K562 (cell line): ENCODE measurements at regions not wholly inside any gene's neighbourhood (a gene's known extent, or its start where the extent isn't known, plus 50 kb on each side); places are given as distances from the start of the nearest gene placed in this dataset.

Source experiments
- ATAC-seq: fragments of 200-7000 bp; cut with Tn5 transposase; 3 replicates; pipeline ENCODE4 v1.9.1; 2020; ENCODE audit warnings: moderate library complexity
- BruUV-seq: library from RNA; stranded (reverse); fragments of 400-500 nt; replicated peaks from 2 replicates; lab custom pipeline; 2021; lab: Mats Ljungman, UMichigan
- CTCF ChIA-PET: fragments of 300-600 bp; formaldehyde crosslinking; extraction: SDS; loops from one replicate; lab custom pipeline; 2021; ENCODE audit warnings: low intra/inter-chr PET ratio; lab: Yijun Ruan, JAX
- POLR2A ChIA-PET: fragments of 300-600, 350-650 bp; sonication (Branson Sonifier 250); formaldehyde crosslinking; extraction: SDS; loops from one replicate; lab custom pipeline; 2021; ENCODE audit warnings: antibody characterized with exemption, inconsistent platforms; lab: Yijun Ruan, JAX
- DNase-seq, 4 experiments: peaks; one replicate each; pipeline versions ENCODE4 v3.0.0 to v3.0.0-alpha.2; 2011 to 2018; ENCODE audit warnings: low spot score in 3 of 4, mixed read lengths in 3 of 4; ENCODE audit errors: extremely low read depth in 1 of 4
- FAIRE-seq: peaks from 2 replicates; lab custom pipeline; 2011; peaks lifted over from hg19 to GRCh38; lab: Jason Lieb, UNC
- H2AFZ ChIP-seq: 2 replicates; pipeline ENCODE4 v1.6.0; 2011; ENCODE audit warnings: low read depth, low read length, control low read depth, inconsistent platforms
- H3K27ac ChIP-seq: fragments of 200-600 bp; 3 replicates; pipeline ENCODE4 v1.8.0; 2011; ENCODE audit warnings: low read depth, mild to moderate bottlenecking, control low read depth, inconsistent platforms, low read length, moderate library complexity, mixed read lengths; ENCODE audit errors: extremely low read depth
- H3K27me3 ChIP-seq, 2 experiments: fragments of 300-600 bp in 1 of 2; 2 replicates in 1 of 2; 3 replicates in 1 of 2; pipeline versions ENCODE4 v1.6.0 to v1.8.0; 2011; ENCODE audit warnings: inconsistent platforms in 2 of 2, low read length in 2 of 2, mild to moderate bottlenecking in 1 of 2, mixed read lengths in 1 of 2, moderate library complexity in 1 of 2; ENCODE audit not compliant: control insufficient read depth in 2 of 2, insufficient read depth in 2 of 2
- H3K36me3 ChIP-seq: fragments of 300-600 bp; 3 replicates; pipeline ENCODE4 v1.8.0; 2011; ENCODE audit warnings: mild to moderate bottlenecking, low read length, inconsistent platforms; ENCODE audit not compliant: control insufficient read depth, insufficient read depth
- H3K4me1 ChIP-seq, 2 experiments: fragments of 200-600 bp in 1 of 2; replicated peaks in 1 of 2; 2 replicates in 1 of 2; 3 replicates in 1 of 2; pipeline versions ENCODE4 v1.5.1 to v1.8.0; 2011; ENCODE audit warnings: inconsistent platforms in 2 of 2, low read length in 2 of 2, mild to moderate bottlenecking in 1 of 2, mixed read lengths in 1 of 2, moderate library complexity in 1 of 2; ENCODE audit not compliant: control insufficient read depth in 2 of 2, insufficient read depth in 2 of 2
- H3K4me2 ChIP-seq: 2 replicates; pipeline ENCODE4 v1.6.1; 2011; ENCODE audit warnings: low read length, control low read depth, inconsistent platforms, mixed read lengths; ENCODE audit not compliant: insufficient read depth
- H3K4me3 ChIP-seq: fragments of 200-600 bp; sonication (generic), shearing (Covaris generic); 2 replicates; pipeline ENCODE4 v1.5.1; 2016; ENCODE audit warnings: control low read depth, inconsistent platforms
- H3K79me2 ChIP-seq: fragments of 200-600 bp; 3 replicates; pipeline ENCODE4 v1.8.0; 2011; ENCODE audit warnings: low read length, inconsistent platforms; ENCODE audit not compliant: control insufficient read depth, insufficient read depth
- H3K9ac ChIP-seq, 2 experiments: 2 replicates each; pipeline versions ENCODE4 v1.6.0 to v1.6.1; 2011; ENCODE audit warnings: low read depth in 2 of 2, low read length in 2 of 2, control low read depth in 1 of 2, inconsistent platforms in 1 of 2, mild to moderate bottlenecking in 1 of 2, mixed read lengths in 1 of 2; ENCODE audit not compliant: insufficient read depth in 1 of 2
- H3K9me1 ChIP-seq: one replicate; pipeline ENCODE4 v1.6.0; 2011; ENCODE audit warnings: inconsistent platforms, mild to moderate bottlenecking, low read length, moderate library complexity; ENCODE audit not compliant: control insufficient read depth, insufficient read depth
- H3K9me3 ChIP-seq: replicated peaks from 2 replicates; pipeline ENCODE4 v1.5.1; 2011; ENCODE audit warnings: low read depth, low read length, inconsistent platforms; ENCODE audit not compliant: control insufficient read depth, insufficient read depth
- H4K20me1 ChIP-seq: replicated peaks from 2 replicates; pipeline ENCODE4 v1.6.1; 2011; ENCODE audit warnings: low read length, inconsistent platforms, mixed read lengths; ENCODE audit not compliant: control insufficient read depth, insufficient read depth
- ARID1B ChIP-seq: fragments of 450-650 bp; IDR thresholded peaks from 2 replicates; pipeline ENCODE4 v1.6.1; 2016; ENCODE audit warnings: antibody characterized with exemption, mild to moderate bottlenecking, inconsistent platforms
- ATF1 ChIP-seq, 2 experiments: fragments of 450-650 bp in 1 of 2; IDR thresholded peaks; 2 replicates each; pipeline ENCODE4 v1.6.1; 2016; ENCODE audit warnings: missing compliant biosample characterization in 1 of 2, missing genetic modification characterization in 1 of 2
- BRD9 ChIP-seq: fragments of 450-650 bp; IDR thresholded peaks from 2 replicates; pipeline ENCODE4 v1.6.1; 2018; ENCODE audit warnings: low read depth; ENCODE audit not compliant: partially characterized antibody
- FOXK1 ChIP-seq: sonication (generic); formaldehyde crosslinking; IDR thresholded peaks from 2 replicates; pipeline ENCODE4 v1.8.0; 2022; ENCODE audit warnings: missing genetic modification reagents, mild to moderate bottlenecking, borderline replicate concordance
- GMEB1 ChIP-seq: fragments of 250-450 bp; sonication (Bioruptor Pico); IDR thresholded peaks from 2 replicates; pipeline ENCODE4 v1.4.0; 2020; ENCODE audit warnings: mild to moderate bottlenecking
- PKNOX1 ChIP-seq: fragments of 450-650 bp; IDR thresholded peaks from 2 replicates; pipeline ENCODE4 v1.6.1; 2016
- SMARCB1 ChIP-seq: IDR thresholded peaks from 2 replicates; pipeline ENCODE4 v1.6.1; 2011; ENCODE audit warnings: improper control_type of control experiment, low read depth; ENCODE audit not compliant: insufficient read length
- TCF15 ChIP-seq: fragments of 250-450 bp; sonication (Bioruptor Pico); IDR thresholded peaks from 2 replicates; pipeline ENCODE4 v1.8.0; 2022; ENCODE audit warnings: moderate library complexity, mild to moderate bottlenecking, inconsistent platforms
- THRAP3 ChIP-seq: fragments of 450-650 bp; IDR thresholded peaks from 2 replicates; pipeline ENCODE4 v1.6.1; 2016; ENCODE audit warnings: mild to moderate bottlenecking, inconsistent platforms, borderline replicate concordance
- ZBTB34 ChIP-seq: fragments of 250-450 bp; sonication (Bioruptor Pico); IDR thresholded peaks from 2 replicates; pipeline ENCODE4 v1.8.0; 2021; ENCODE audit warnings: mild to moderate bottlenecking, moderate library complexity
- WGBS: fragments of 100-300 bp; shearing (Covaris generic); methylation state at CpG from one replicate; pipeline ENCODE4 v1.1.6; 2016; ENCODE audit warnings: low coverage, mixed read lengths; ENCODE audit not compliant: insufficient coverage; ENCODE audit errors: missing lambda C conversion rate; 5-methylcytosine and 5-hydroxymethylcytosine counted together
- in situ Hi-C: fragments of 300-500 bp; cut with MboI; formaldehyde crosslinking; loops from 4 replicates; pipeline ENCODE4 v1.15.0; 2018; ENCODE audit warnings: inconsistent platforms, mixed read lengths
- intact Hi-C: fragments of 100-400 bp; cut with micrococcal nuclease; formaldehyde crosslinking; loops from 2 replicates; pipeline ENCODE4 v1.14.2; 2022

GRCh38 chr12:4858386-4858785 lies 51.3 kb upstream of the KCNA1 start:
- no peak for DNase-seq
- ChIA-PET CTCF (interaction anchor here (0.6 to 1.3 kb wide), 3 partner anchors 10 to 500 kb away, joined by 3 to 5 read pairs (median 3); no protein-coding TSS in a partner anchor), POLR2A (interaction anchor here (1.6 kb wide), 1 partner anchor 10 kb away, joined by 3 read pairs; no protein-coding TSS in a partner anchor)
- no TSS peak for BruUV-seq
- Histone ChIP-seq H3K4me1 (no peaks in the 10 kb centered on the region; a peak in 1 of 5 replicates), H3K9me1 (no peaks in the 10 kb centered on the region), H3K9ac (no peak overlapping the region), H4K20me1 (0 out of 2 replicates have a peak, but pooled peaks cover 11% of the 10 kb centered on the region), H3K27me3 (peaks cover 2 to 18% of the 10 kb centered on the region in 2 experiments; a peak in 3 of 5 replicates), H3K4me3 (no peak overlapping the region), H3K4me2 (no peak overlapping the region), H2AFZ (no peak overlapping the region), H3K36me3 (no peaks in the 10 kb centered on the region), H3K9me3 (no peaks in the 10 kb centered on the region), H3K27ac (no peak overlapping the region), H3K79me2 (no peaks in the 10 kb centered on the region)
- peak; percentile 59; the same call in 2 of the 3 replicates for ATAC-seq
- in situ Hi-C loops (no loop called here), intact Hi-C loops (loop anchor here (5.0 kb wide), 1 partner anchor 224 kb away; no protein-coding TSS in a partner anchor)
- FAIRE-seq = no peak
- TF ChIP-seq TCF15 (CRISPR knock-in tag) (no peak), SMARCB1 (no peak), BRD9 (no peak), ATF1 (CRISPR knock-in tag; IDR thresholded peaks at IDR 0.05) (no peak), ATF1 (tag; IDR thresholded peaks at IDR 0.05) (no peak), GMEB1 (no peak), PKNOX1 (no peak), FOXK1 (no peak), ZBTB34 (CRISPR knock-in tag) (no peak), THRAP3 (no peak), ARID1B (no peak)
- WGBS = 2% methylated on average over 7 of the region's 9 CpGs
